A549 (cell line): ENCODE measurements at regions not wholly inside any gene's neighbourhood (a gene's known extent, or its start where the extent isn't known, plus 50 kb on each side); places are given as distances from the start of the nearest gene placed in this dataset.
"Not testable (repeated sequence)": the region's sequence is repeated elsewhere in the genome, so short reads cannot be mapped to it uniquely, and the experiment has no call there.

Experiments used
- ATAC-seq, 2 experiments: fragments of 200-7000 bp in 1 of 2; fragments of >200 bp in 1 of 2; cut with Nextera tagmentation in 1 of 2; cut with Tn5 transposase in 1 of 2; 3 replicates each; pipeline versions ENCODE4 v1.8.0 to v1.9.1; 2018 to 2020; ENCODE audit warnings: mild to moderate bottlenecking in 1 of 2, moderate library complexity in 1 of 2
- CTCF ChIA-PET: fragments of 300-600 bp; sonication (Branson Sonifier 250); formaldehyde crosslinking; extraction: SDS; loops from one replicate; lab custom pipeline; 2021; ENCODE audit warnings: antibody characterized with exemption, inconsistent platforms; lab: Yijun Ruan, JAX
- POLR2A ChIA-PET: fragments of 350-600 bp; formaldehyde crosslinking; extraction: SDS; loops from one replicate; lab custom pipeline; 2021; ENCODE audit warnings: antibody characterized with exemption, inconsistent platforms; lab: Yijun Ruan, JAX
- DNase-seq, 2 experiments: peaks; one replicate each; pipeline versions ENCODE4 v3.0.0 to v3.0.0-alpha.2; 2011 to 2016; ENCODE audit warnings: low read depth in 1 of 2, low spot score in 1 of 2
- FAIRE-seq: peaks from 2 replicates; lab custom pipeline; 2011; peaks lifted over from hg19 to GRCh38; lab: Jason Lieb, UNC
- H3K27ac ChIP-seq, 2 experiments: fragments of >200 bp; sonication (Bioruptor Twin); formaldehyde crosslinking; 3 replicates each; pipeline ENCODE4 v1.5.1; 2016 to 2017
- H3K4me1 ChIP-seq: fragments of >200 bp; sonication (Bioruptor Twin); formaldehyde crosslinking; 3 replicates; pipeline ENCODE4 v1.6.1; 2016
- H3K4me2 ChIP-seq: fragments of >200 bp; sonication (Bioruptor Twin); formaldehyde crosslinking; 3 replicates; pipeline ENCODE4 v1.6.1; 2016
- H3K4me3 ChIP-seq: fragments of >200 bp; sonication (Bioruptor Twin); formaldehyde crosslinking; 3 replicates; pipeline ENCODE4 v1.5.1; 2016
- H3K9me3 ChIP-seq: fragments of >200 bp; sonication (Bioruptor Twin); formaldehyde crosslinking; 3 replicates; pipeline ENCODE4 v1.6.1; 2016
- CBX8 ChIP-seq: fragments of 200-600 bp; sonication (generic); IDR thresholded peaks from 2 replicates; pipeline ENCODE4 v1.6.1; 2016
- ESRRA ChIP-seq: fragments of 150-350 bp; IDR thresholded peaks from 2 replicates; pipeline ENCODE4 v1.6.1; 2014; ENCODE audit warnings: mild to moderate bottlenecking, low read length, borderline replicate concordance
- GATA3 ChIP-seq: IDR thresholded peaks from 2 replicates; pipeline ENCODE4 v1.6.1; 2012; ENCODE audit warnings: borderline replicate concordance
- HDAC2 ChIP-seq: fragments of 200-600 bp; sonication (generic); IDR thresholded peaks from 2 replicates; pipeline ENCODE4 v1.6.1; 2016
- KDM1A ChIP-seq: fragments of 200-600 bp; sonication (generic); IDR thresholded peaks from 2 replicates; pipeline ENCODE4 v1.6.1; 2016; ENCODE audit warnings: low read depth, mild to moderate bottlenecking
- NFE2L2 ChIP-seq: fragments of 150-350 bp; conservative IDR thresholded peaks from 2 replicates; pipeline ENCODE4 v1.6.1; 2014; ENCODE audit warnings: low read length
- PHF8 ChIP-seq: fragments of 200-600 bp; sonication (generic); IDR thresholded peaks from 2 replicates; pipeline ENCODE4 v1.6.1; 2016; ENCODE audit warnings: low read depth, mild to moderate bottlenecking, antibody characterized with exemption, moderate library complexity, borderline replicate concordance
- POLR2AphosphoS2 ChIP-seq: conservative IDR thresholded peaks from 2 replicates; pipeline ENCODE4 v1.6.1; 2012; ENCODE audit warnings: low read length, improper control_type of control experiment, inconsistent platforms
- RFX5 ChIP-seq: fragments of 450-650 bp; IDR thresholded peaks from 2 replicates; pipeline ENCODE4 v1.7.1; 2014; ENCODE audit warnings: antibody characterized with exemption, mild to moderate bottlenecking, moderate library complexity
- RNF2 ChIP-seq: fragments of 200-600 bp; sonication (generic); IDR thresholded peaks from 2 replicates; pipeline ENCODE4 v1.6.1; 2016; ENCODE audit warnings: low read depth, mild to moderate bottlenecking, antibody characterized with exemption, moderate library complexity, borderline replicate concordance
- TP53 ChIP-seq: fragments of 250-450 bp; sonication (Bioruptor Pico); IDR thresholded peaks from 2 replicates; pipeline ENCODE4 v1.5.0; 2021; ENCODE audit warnings: mild to moderate bottlenecking, moderate library complexity
- ZNF302 ChIP-seq: fragments of 250-450 bp; sonication (Bioruptor Pico); IDR thresholded peaks from 2 replicates; pipeline ENCODE4 v1.9.0; 2021; ENCODE audit warnings: inconsistent platforms, mild to moderate bottlenecking, moderate library complexity
- WGBS: methylation state at CpG from one replicate; pipeline ENCODE4 v1.1.6; 2017; ENCODE audit errors: missing lambda C conversion rate; 5-methylcytosine and 5-hydroxymethylcytosine counted together
- TF ChIP-seq, protein P1 (sequence below): fragments of >200 bp; sonication (Bioruptor Twin); formaldehyde crosslinking; IDR thresholded peaks from 3 replicates; pipeline ENCODE4 v1.6.1; 2016
- TF ChIP-seq, protein P2 (sequence below): fragments of 150-350 bp; IDR thresholded peaks from 2 replicates; pipeline ENCODE4 v1.6.1; 2014; ENCODE audit warnings: low read depth, mild to moderate bottlenecking, low read length
- TF ChIP-seq, protein P3 (sequence below): IDR thresholded peaks from 2 replicates; pipeline ENCODE4 v1.6.1; 2012
- TF ChIP-seq, protein P4 (sequence below): IDR thresholded peaks from 2 replicates; pipeline ENCODE4 v1.6.1; 2012
- TF ChIP-seq, protein P5 (sequence below): IDR thresholded peaks from 2 replicates; pipeline ENCODE4 v1.6.1; 2012; ENCODE audit warnings: low read depth, borderline replicate concordance

DNA sequence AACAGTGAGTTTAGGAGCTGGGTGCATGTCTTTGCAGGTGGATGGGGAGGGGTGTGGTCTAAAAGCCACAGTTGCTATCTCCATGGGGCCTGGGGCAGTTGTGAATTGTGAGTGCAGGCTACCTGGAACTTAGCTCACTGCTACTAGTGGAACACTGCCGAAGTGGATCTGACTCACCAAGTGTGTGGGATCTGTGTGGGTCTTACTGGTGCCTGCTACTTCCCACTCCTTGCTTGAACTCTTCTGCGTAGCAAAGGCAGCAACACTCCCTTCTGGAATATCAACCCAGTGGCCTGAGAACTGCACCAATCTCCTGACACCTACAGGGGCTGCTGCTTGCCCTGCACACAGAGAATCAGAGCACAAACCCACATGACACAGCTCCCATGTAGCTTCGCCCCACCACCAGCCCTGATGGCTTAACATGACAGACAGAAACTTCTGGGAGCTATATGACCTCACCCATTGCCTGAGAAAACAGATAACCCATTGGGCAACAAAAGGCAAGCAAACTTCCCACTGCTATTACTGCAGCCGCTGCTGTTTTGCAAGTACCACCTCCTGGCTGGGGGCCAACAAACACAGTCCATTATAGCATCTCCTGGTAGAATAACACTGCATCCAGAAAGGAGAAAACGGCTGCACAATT lies 455.1 kb upstream of the DDX18 start (continued):
- TF ChIP-seq, protein P1, sequence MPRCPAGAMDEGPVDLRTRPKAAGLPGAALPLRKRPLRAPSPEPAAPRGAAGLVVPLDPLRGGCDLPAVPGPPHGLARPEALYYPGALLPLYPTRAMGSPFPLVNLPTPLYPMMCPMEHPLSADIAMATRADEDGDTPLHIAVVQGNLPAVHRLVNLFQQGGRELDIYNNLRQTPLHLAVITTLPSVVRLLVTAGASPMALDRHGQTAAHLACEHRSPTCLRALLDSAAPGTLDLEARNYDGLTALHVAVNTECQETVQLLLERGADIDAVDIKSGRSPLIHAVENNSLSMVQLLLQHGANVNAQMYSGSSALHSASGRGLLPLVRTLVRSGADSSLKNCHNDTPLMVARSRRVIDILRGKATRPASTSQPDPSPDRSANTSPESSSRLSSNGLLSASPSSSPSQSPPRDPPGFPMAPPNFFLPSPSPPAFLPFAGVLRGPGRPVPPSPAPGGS: no peak
- no peak for TF ChIP-seq PHF8
- no peak for TF ChIP-seq CBX8
- TF ChIP-seq, protein P2, sequence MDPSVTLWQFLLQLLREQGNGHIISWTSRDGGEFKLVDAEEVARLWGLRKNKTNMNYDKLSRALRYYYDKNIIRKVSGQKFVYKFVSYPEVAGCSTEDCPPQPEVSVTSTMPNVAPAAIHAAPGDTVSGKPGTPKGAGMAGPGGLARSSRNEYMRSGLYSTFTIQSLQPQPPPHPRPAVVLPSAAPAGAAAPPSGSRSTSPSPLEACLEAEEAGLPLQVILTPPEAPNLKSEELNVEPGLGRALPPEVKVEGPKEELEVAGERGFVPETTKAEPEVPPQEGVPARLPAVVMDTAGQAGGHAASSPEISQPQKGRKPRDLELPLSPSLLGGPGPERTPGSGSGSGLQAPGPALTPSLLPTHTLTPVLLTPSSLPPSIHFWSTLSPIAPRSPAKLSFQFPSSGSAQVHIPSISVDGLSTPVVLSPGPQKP: no peak
- no peak for TF ChIP-seq TP53 (CRISPR knock-in tag)
- TF ChIP-seq RFX5: no peak
- TF ChIP-seq, all 56 proteins: peak for 0

DNA sequence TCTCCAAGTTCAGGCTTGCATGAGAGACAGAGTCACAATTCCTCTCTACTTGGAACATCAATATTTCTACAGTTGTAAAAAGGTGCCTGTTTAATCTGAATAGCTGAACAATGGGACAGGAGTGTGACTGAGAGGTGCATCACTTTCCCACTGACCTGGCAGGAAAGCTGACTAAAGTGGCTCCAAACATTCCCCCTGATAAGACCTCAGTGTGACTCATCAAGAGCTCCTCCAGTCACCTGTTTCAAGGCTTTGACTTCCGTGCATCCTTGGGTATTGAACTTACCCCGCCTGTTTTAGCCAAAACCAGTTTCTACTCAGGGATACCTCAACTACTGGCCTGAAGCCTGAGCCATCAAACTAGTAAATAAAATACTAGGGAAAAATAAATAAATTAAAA lies 453.9 kb upstream of the DDX18 start:
- Histone ChIP-seq H3K4me2 (no peak overlapping the region), H3K9me3 (no peaks in the 10 kb centered on the region), H3K4me3 (no peak overlapping the region), H3K4me1 (no peaks in the 10 kb centered on the region), H3K27ac (no peak overlapping the region)
- TF ChIP-seq HDAC2 (no peak), POLR2AphosphoS2 (no peak), ESRRA (no peak), ZNF302 (CRISPR knock-in tag) (no peak), GATA3 (no peak), NFE2L2 (no peak), KDM1A (no peak)
- TF ChIP-seq, protein P3, sequence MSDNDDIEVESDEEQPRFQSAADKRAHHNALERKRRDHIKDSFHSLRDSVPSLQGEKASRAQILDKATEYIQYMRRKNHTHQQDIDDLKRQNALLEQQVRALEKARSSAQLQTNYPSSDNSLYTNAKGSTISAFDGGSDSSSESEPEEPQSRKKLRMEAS: no peak
- 6% methylated on average over 2 of the region's 2 CpGs for WGBS
- ATAC-seq: no peak
- no peak for FAIRE-seq
- POLR2A ChIA-PET: no interaction called here
- no peak for DNase-seq
- CTCF ChIA-PET: no interaction called here

DNA sequence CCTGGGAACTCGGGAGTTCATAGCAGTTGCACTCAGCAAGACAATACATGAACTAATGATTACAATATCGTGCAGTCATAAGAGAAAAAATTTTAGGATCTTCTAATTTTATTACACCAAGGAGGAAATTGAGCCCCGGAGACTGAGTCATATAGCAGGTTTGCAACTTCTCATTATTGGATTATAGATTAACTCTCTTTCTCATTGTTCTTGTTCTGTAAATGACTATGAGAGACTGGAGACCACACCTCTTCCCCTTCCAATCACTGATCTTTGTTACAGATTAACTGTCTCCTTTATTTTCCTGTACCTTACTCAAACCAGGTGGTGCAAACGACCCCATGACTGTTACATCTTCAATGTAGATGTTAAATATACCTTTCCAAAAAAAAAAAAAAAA lies 435.8 kb upstream of the DDX18 start:
- under 1% methylated on average over 4 of the region's 4 CpGs for WGBS
- ChIA-PET POLR2A (no interaction called here), CTCF (no interaction called here)
- TF ChIP-seq RNF2: no peak
- TF ChIP-seq, protein P4, sequence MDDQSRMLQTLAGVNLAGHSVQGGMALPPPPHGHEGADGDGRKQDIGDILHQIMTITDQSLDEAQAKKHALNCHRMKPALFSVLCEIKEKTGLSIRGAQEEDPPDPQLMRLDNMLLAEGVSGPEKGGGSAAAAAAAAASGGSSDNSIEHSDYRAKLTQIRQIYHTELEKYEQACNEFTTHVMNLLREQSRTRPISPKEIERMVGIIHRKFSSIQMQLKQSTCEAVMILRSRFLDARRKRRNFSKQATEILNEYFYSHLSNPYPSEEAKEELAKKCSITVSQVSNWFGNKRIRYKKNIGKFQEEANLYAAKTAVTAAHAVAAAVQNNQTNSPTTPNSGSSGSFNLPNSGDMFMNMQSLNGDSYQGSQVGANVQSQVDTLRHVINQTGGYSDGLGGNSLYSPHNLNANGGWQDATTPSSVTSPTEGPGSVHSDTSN: no peak
- Histone ChIP-seq H3K27ac (no peak overlapping the region), H3K4me2 (no peak overlapping the region), H3K4me3 (no peak overlapping the region), H3K4me1 (no peaks in the 10 kb centered on the region), H3K9me3 (no peaks in the 10 kb centered on the region)
- ATAC-seq (no peak), DNase-seq (no peak), FAIRE-seq (no peak)

DNA sequence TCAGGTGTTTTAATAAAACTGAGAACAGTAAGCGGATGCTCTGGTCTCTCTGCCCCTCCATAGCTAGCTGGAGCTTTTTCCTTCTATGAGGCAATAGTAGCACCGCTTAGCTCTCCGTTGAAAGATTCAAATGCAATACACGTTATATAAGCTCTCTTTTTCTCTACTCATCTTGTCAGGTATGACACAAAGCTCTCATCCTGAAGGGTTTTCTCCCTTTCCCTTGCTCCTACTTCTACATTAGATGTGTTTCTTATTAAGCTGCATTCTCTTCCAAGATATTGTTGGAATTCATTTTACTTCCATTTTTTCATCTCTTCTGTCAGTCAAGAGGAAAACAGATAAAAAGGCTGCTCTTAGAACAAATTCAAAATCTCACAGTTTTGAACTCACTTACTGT lies 434.6 kb upstream of the DDX18 start:
- no peaks in the 10 kb centered on the region for H3K9me3 ChIP-seq
- H3K27ac ChIP-seq: no peak overlapping the region
- H3K4me2 ChIP-seq: no peak overlapping the region
- DNase-seq: no peak
- H3K4me3 ChIP-seq: no peak overlapping the region
- FAIRE-seq: no peak
- CTCF ChIA-PET: no interaction called here
- TF ChIP-seq TP53 (CRISPR knock-in tag) (no peak), RNF2 (no peak)
- TF ChIP-seq, protein P5, sequence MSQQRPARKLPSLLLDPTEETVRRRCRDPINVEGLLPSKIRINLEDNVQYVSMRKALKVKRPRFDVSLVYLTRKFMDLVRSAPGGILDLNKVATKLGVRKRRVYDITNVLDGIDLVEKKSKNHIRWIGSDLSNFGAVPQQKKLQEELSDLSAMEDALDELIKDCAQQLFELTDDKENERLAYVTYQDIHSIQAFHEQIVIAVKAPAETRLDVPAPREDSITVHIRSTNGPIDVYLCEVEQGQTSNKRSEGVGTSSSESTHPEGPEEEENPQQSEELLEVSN: no peak
- no peaks in the 10 kb centered on the region for H3K4me1 ChIP-seq
- ATAC-seq: no peak
- 2% methylated on average over 4 of the region's 4 CpGs for WGBS
- POLR2A ChIA-PET: no interaction called here

DNA sequence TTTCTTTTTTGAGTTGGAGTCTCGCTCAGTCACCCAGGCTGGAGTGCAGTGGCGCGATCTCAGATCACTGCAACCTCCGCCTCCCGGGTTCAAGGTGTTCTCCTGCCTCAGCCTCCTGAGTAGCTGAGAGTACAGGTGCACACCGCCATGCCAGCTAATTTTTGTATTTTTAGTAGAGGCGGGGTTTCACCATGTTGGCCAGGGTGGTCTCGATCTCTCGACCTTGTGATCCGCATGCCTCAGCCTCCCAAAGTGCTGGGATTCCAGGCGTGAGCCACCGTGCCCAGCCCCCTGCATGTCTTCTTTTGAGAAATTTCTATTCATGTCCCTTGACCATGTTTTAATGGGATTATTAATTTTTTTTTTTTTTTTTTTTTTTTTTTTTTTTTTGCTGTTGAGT lies 430.5 kb upstream of the DDX18 start:
- H3K4me3 ChIP-seq, ATAC-seq, H3K4me2 ChIP-seq, POLR2A ChIA-PET, H3K4me1 ChIP-seq, H3K9me3 ChIP-seq, CTCF ChIA-PET, FAIRE-seq, H3K27ac ChIP-seq, DNase-seq: not testable (repeated sequence)
- 62% methylated on average over 12 of the region's 12 CpGs for WGBS
